ENCODE measurements at regions not wholly inside any gene's neighbourhood (a gene's known extent, or its start where the extent isn't known, plus 50 kb on each side); places are given as distances from the start of the nearest gene placed in this dataset.

GRCh38 chr9:118596374-118597015 is 772.7 kb downstream of the BRINP1 start:
- no peak for DNase-seq (ENCODE audit: low read depth, low spot score)
- H3K4me1 Mint-ChIP-seq = peaks cover 4% of the 10 kb centered on the region
- H3K4me3 Mint-ChIP-seq = no peak overlapping the region
- no peaks in the 10 kb centered on the region for H3K9me3 Mint-ChIP-seq
- no peaks in the 10 kb centered on the region for H3K36me3 Mint-ChIP-seq (ENCODE audit: low read depth)
- no peak overlapping the region for H3K27ac Mint-ChIP-seq (ENCODE audit: unreplicated experiment)
- no peaks in the 10 kb centered on the region for H3K27me3 Mint-ChIP-seq (ENCODE audit: low read depth)
- no peak for TF ChIP-seq CTCF (conservative IDR thresholded peaks at IDR 0.05)

GRCh38 chr9:118606668-118607067 is 762.6 kb downstream of the BRINP1 start:
- H3K27me3 Mint-ChIP-seq (ENCODE audit: low read depth) = no peaks in the 10 kb centered on the region
- H3K27ac Mint-ChIP-seq (ENCODE audit: unreplicated experiment) = no peak overlapping the region
- DNase-seq (ENCODE audit: low read depth, low spot score) = no peak
- no peaks in the 10 kb centered on the region for H3K9me3 Mint-ChIP-seq
- no peak for TF ChIP-seq CTCF (conservative IDR thresholded peaks at IDR 0.05)
- no peak overlapping the region for H3K4me3 Mint-ChIP-seq
- H3K36me3 Mint-ChIP-seq (ENCODE audit: low read depth) = no peaks in the 10 kb centered on the region
- H3K4me1 Mint-ChIP-seq = peaks cover 4% of the 10 kb centered on the region

GRCh38 chr9:118609355-118610044 is 759.7 kb downstream of the BRINP1 start:
- H3K27ac Mint-ChIP-seq (ENCODE audit: unreplicated experiment) = no peak overlapping the region
- no peak overlapping the region for H3K4me3 Mint-ChIP-seq

GRCh38 chr9:118612201-118612600 is 757.0 kb downstream of the BRINP1 start:
- H3K27me3 Mint-ChIP-seq (ENCODE audit: low read depth) = no peaks in the 10 kb centered on the region
- H3K36me3 Mint-ChIP-seq (ENCODE audit: low read depth) = no peaks in the 10 kb centered on the region
- DNase-seq (ENCODE audit: low read depth, low spot score) = no peak
- TF ChIP-seq CTCF (conservative IDR thresholded peaks at IDR 0.05) = no peak
- H3K9me3 Mint-ChIP-seq = peaks cover 4% of the 10 kb centered on the region
- H3K27ac Mint-ChIP-seq (ENCODE audit: unreplicated experiment) = no peak overlapping the region
- H3K4me1 Mint-ChIP-seq = no peaks in the 10 kb centered on the region
- H3K4me3 Mint-ChIP-seq = no peak overlapping the region

More at GRCh38 chr9:118609355-118610044, 759.7 kb downstream of the BRINP1 start:
- Mint-ChIP-seq H3K27me3 (ENCODE audit: low read depth) (no peaks in the 10 kb centered on the region), H3K36me3 (ENCODE audit: low read depth) (no peaks in the 10 kb centered on the region), H3K9me3 (peaks cover 4% of the 10 kb centered on the region), H3K4me1 (no peaks in the 10 kb centered on the region)
- no peak for TF ChIP-seq CTCF (conservative IDR thresholded peaks at IDR 0.05)
- DNase-seq (ENCODE audit: low read depth, low spot score) = no peak

GRCh38 chr9:118613996-118614395 is 755.2 kb downstream of the BRINP1 start:
- Mint-ChIP-seq H3K36me3 (ENCODE audit: low read depth) (no peaks in the 10 kb centered on the region), H3K27me3 (ENCODE audit: low read depth) (no peaks in the 10 kb centered on the region), H3K4me1 (no peaks in the 10 kb centered on the region), H3K9me3 (peaks cover 4% of the 10 kb centered on the region), H3K27ac (ENCODE audit: unreplicated experiment) (no peak overlapping the region), H3K4me3 (no peak overlapping the region)
- DNase-seq (ENCODE audit: low read depth, low spot score) = no peak
- no peak for TF ChIP-seq CTCF (conservative IDR thresholded peaks at IDR 0.05)
